Neural progenitor cell (in vitro differentiated cells): ENCODE measurements at regions not wholly inside any gene's neighbourhood (a gene's known extent, or its start where the extent isn't known, plus 50 kb on each side); places are given as distances from the start of the nearest gene placed in this dataset.

Source experiments
- EZH2 ChIP-seq: fragments of 200-600 bp; sonication (generic); IDR thresholded peaks from 2 replicates; pipeline ENCODE4 v1.6.1; 2017; ENCODE audit warnings: antibody characterized with exemption, mild to moderate bottlenecking, moderate library complexity
- TF ChIP-seq, protein P1 (sequence below): fragments of 200-600 bp; sonication (generic); IDR thresholded peaks from 2 replicates; pipeline ENCODE4 v1.5.1; 2017; ENCODE audit warnings: antibody characterized with exemption, mild to moderate bottlenecking

DNA sequence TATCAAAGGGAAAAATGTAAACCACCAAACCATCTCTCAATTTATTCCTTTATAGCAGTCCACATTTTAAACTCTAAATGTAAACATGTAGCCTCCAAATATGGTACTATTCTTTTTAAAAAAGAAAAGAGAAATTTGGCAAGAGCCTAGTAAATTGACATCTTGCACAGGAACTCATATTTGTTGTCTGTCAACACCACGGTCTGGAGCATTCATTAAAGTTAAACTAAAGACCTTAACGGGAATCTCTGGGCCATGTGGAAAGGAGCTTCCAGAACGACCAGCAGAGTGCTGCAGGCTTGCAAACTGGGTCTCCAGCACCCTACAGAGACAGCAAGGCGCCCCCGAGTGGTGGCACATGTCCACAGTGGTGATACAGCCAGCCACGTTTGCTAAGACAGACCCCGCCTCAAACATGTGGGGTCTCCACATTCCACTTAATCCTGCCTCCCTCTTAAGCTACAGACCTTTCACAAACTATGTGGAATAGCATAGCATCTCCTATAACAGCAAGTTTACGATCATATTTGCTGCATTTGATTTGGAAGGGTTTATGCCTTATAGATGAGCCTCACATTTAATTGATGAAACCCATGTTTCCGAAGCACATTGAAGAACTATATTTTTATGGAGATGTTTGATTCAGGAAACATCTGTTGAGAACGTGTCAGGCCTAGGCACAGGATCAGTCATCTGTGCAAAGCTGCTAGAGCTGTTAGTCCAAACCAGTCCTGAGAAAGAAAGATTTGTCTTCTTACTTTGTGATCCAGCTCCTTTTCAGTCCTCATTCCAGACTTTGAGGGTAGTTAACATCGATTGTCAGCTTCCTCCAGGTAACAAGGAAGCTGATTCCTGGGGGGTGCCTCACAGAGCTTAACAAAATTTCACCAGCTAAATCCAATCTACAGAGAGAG lies 96.4 kb upstream of the BACE2 start:
- TF ChIP-seq, protein P1, sequence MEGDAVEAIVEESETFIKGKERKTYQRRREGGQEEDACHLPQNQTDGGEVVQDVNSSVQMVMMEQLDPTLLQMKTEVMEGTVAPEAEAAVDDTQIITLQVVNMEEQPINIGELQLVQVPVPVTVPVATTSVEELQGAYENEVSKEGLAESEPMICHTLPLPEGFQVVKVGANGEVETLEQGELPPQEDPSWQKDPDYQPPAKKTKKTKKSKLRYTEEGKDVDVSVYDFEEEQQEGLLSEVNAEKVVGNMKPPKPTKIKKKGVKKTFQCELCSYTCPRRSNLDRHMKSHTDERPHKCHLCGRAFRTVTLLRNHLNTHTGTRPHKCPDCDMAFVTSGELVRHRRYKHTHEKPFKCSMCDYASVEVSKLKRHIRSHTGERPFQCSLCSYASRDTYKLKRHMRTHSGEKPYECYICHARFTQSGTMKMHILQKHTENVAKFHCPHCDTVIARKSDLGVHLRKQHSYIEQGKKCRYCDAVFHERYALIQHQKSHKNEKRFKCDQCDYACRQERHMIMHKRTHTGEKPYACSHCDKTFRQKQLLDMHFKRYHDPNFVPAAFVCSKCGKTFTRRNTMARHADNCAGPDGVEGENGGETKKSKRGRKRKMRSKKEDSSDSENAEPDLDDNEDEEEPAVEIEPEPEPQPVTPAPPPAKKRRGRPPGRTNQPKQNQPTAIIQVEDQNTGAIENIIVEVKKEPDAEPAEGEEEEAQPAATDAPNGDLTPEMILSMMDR = peak; percentile 53
- TF ChIP-seq EZH2 = no peak
